ENCODE measurements at regions not wholly inside any gene's neighbourhood (a gene's known extent, or its start where the extent isn't known, plus 50 kb on each side); places are given as distances from the start of the nearest gene placed in this dataset.
A peak's percentile ranks its signal among the peaks of the same experiment; 100 is the strongest.
"Not testable (repeated sequence)": the region's sequence is repeated elsewhere in the genome, so short reads cannot be mapped to it uniquely, and the experiment has no call there.

DNA sequence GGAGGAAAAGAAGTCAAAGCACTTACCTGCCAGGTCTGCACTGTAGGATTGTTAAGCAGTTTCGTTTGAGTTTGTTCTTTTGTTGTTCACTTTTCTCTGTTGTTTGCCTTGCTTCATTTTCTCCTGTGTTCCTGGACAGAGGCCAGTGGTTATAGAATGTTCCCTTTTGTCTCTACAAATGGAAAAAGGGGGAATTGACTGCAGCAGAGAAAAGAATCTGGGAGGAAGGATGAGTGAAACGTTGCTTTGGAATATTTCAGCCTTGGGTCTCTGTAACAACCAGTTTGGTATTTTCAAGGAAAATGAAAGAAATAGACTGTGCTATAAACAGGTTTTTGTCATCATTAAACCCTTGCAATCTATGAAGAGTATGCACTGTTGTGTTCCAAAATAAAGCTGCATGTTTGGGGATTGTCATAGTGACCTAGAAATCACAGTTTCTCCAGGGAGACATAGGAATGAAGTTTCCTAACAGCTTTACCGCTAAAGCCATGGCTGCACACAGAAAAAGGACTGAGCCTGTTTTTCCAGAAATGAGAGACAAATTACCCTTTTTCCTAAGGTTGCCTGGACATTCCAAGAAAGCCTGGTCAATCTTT, 60.8 kb upstream of the HABP2 start:
- H4K20me1 ChIP-seq: no peaks in the 10 kb centered on the region
- H3K4me1 ChIP-seq: no peaks in the 10 kb centered on the region
- no peak for TF ChIP-seq Cebpa-rat (IDR thresholded peaks at IDR 0.05)
- no peak overlapping the region for H3K9ac ChIP-seq
- no peaks in the 10 kb centered on the region for H3K27me3 ChIP-seq
- H3K36me3 ChIP-seq: no peaks in the 10 kb centered on the region
- H3K4me2 ChIP-seq: no peak overlapping the region
- no peak overlapping the region for H3K27ac ChIP-seq
- H3K4me3 ChIP-seq: no peak overlapping the region
- no peaks in the 10 kb centered on the region for H3K9me3 ChIP-seq

DNA sequence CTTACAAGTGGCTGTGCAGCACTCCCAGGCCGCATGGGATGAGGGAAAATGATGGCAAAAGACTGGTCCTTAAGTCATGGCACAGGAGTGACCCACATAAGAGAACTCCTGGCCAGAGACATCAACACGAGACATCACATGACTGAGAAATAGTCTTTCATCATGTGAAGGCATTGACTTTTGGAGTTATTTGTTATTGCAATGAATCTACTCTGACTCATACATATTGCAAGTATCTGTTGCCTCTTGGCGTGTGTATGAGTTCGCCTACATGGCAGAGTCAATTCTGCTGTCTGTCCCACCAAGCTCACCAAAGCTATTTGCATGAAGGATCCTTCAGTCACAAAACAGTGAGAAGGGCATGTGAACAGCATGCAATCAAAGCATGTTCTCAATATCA, 59.7 kb upstream of the HABP2 start:
- Histone ChIP-seq H3K9me3 (no peaks in the 10 kb centered on the region), H3K4me1 (no peaks in the 10 kb centered on the region), H3K36me3 (no peaks in the 10 kb centered on the region), H4K20me1 (no peaks in the 10 kb centered on the region), H3K4me2 (no peak overlapping the region), H3K27me3 (no peaks in the 10 kb centered on the region), H3K9ac (no peak overlapping the region), H3K4me3 (no peak overlapping the region), H3K27ac (no peak overlapping the region)
- no peak for TF ChIP-seq Cebpa-rat (IDR thresholded peaks at IDR 0.05)

DNA sequence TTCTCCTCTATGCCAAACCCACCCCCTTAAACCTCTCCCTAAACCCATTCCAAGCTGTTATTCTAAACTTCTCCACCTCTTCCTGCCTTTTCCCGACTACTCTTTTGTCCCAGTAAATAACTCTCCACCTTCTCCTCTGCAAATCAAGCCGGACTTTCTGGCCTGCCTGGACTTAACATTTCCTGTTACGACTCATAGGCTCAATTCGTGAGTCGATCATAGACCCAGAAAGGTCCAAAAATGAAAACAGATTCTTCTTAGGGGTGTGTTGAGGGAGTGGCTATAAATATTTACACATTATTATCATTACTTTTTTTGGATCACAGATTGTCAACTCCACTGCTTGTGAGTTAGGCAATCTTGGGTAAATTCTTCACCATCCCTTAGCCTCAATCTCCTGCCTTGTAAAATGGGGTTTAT, 59.0 kb upstream of the HABP2 start:
- no peaks in the 10 kb centered on the region for H4K20me1 ChIP-seq
- H3K27ac ChIP-seq: no peak overlapping the region
- no peaks in the 10 kb centered on the region for H3K27me3 ChIP-seq
- H3K4me1 ChIP-seq: peaks cover under 1% of the 10 kb centered on the region; the same call in 1 of the 2 replicates
- H3K9ac ChIP-seq: no peak overlapping the region
- TF ChIP-seq Cebpa-rat (IDR thresholded peaks at IDR 0.05): no peak
- H3K4me2 ChIP-seq: no peak overlapping the region
- no peaks in the 10 kb centered on the region for H3K36me3 ChIP-seq
- no peak overlapping the region for H3K4me3 ChIP-seq
- H3K9me3 ChIP-seq: no peaks in the 10 kb centered on the region

DNA sequence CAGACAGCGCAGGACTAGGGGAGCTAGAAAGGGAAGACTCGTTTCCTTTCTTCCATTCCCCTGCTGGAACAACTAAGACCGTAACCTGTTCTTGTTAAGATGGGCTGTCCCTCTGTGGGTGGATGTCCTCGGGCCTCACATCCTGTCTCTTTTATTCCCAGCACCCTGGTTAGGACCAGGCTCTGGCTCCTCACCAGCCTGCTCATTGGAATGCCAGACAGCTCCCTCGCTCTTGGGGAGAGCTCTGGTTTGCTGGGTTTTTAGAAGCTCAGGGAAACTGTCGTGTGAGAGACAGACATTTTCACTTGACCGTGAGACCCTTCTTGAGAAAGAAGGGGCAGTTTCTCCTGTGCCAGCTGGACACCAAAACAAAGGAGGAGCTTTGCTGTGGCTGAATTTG, 58.1 kb upstream of the HABP2 start:
- Histone ChIP-seq H3K9ac (no peak overlapping the region), H4K20me1 (no peaks in the 10 kb centered on the region), H3K4me2 (no peak overlapping the region), H3K4me3 (no peak overlapping the region), H3K36me3 (no peaks in the 10 kb centered on the region), H3K9me3 (no peaks in the 10 kb centered on the region), H3K4me1 (peaks cover 5% of the 10 kb centered on the region; the same call in 1 of the 2 replicates), H3K27me3 (no peaks in the 10 kb centered on the region), H3K27ac (no peak overlapping the region)
- no peak for TF ChIP-seq Cebpa-rat (IDR thresholded peaks at IDR 0.05)

- Histone ChIP-seq H3K9me3 (no peaks in the 10 kb centered on the region), H3K9ac (no peak overlapping the region), H3K27me3 (no peaks in the 10 kb centered on the region), H3K4me3 (no peak overlapping the region), H3K27ac (no peak overlapping the region), H4K20me1 (no peaks in the 10 kb centered on the region), H3K36me3 (no peaks in the 10 kb centered on the region), H3K4me1 (peaks cover 5% of the 10 kb centered on the region; the same call in 1 of the 2 replicates), H3K4me2 (no peak overlapping the region)
- no peak for TF ChIP-seq Cebpa-rat (IDR thresholded peaks at IDR 0.05)
Observed at GRCh38 chr10:113495553-113495952, 57.3 kb upstream of the HABP2 start.

- no peaks in the 10 kb centered on the region for H3K36me3 ChIP-seq
- no peaks in the 10 kb centered on the region for H4K20me1 ChIP-seq
- no peaks in the 10 kb centered on the region for H3K27me3 ChIP-seq
- no peak overlapping the region for H3K4me3 ChIP-seq
- H3K9me3 ChIP-seq: no peaks in the 10 kb centered on the region
- no peak overlapping the region for H3K27ac ChIP-seq
- no peak for TF ChIP-seq Cebpa-rat (IDR thresholded peaks at IDR 0.05)
- H3K4me1 ChIP-seq: peaks cover 5% of the 10 kb centered on the region; the same call in 1 of the 2 replicates
- no peak overlapping the region for H3K4me2 ChIP-seq
- H3K9ac ChIP-seq: no peak overlapping the region
Observed at GRCh38 chr10:113496111-113497109, 56.4 kb upstream of the HABP2 start.

DNA sequence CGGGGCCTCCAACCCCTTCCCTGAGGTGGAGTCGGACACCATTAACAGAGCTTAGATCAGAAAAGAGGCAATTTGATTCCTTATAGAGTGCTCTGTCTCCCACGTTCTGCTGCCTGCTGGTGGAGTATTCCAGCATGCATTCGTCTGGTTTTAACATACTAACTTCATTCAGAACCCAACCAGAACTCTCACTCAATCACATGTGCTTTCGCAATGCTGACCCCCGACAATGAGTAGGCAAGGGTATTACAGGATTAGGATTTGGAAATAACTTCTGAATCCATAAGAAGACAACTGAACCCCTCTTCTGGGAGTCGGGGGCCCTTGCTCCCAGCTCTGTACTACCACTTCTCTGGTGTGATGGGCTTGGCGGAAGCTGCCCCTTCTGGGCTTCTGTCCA, 55.7 kb upstream of the HABP2 start:
- Histone ChIP-seq H3K4me2 (no peak overlapping the region), H3K9ac (no peak overlapping the region), H3K9me3 (no peaks in the 10 kb centered on the region), H3K4me3 (no peak overlapping the region), H3K27me3 (no peaks in the 10 kb centered on the region), H3K27ac (no peak overlapping the region), H4K20me1 (no peaks in the 10 kb centered on the region), H3K4me1 (peaks cover 5% of the 10 kb centered on the region; the same call in 1 of the 2 replicates), H3K36me3 (no peaks in the 10 kb centered on the region)
- TF ChIP-seq Cebpa-rat (IDR thresholded peaks at IDR 0.05): no peak

DNA sequence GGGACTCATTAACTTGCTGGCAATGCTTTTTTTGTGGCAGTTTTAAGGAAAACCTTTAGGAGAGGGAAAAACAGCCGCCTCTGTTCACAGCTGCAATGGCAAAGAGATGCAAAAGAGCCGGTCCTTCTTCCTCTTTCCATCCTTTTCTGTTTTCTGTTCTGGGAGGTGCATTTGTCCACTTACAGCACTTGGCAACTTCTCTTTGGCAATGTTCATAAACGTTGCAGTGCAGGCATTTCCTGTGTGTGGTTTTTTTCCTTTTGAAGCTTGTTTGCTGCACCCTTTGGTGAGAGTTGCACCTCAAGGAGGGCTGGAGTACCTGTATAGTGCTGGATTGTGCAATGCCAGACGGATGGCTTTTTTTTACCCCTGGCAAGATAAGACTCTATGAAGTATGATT, 53.9 kb upstream of the HABP2 start:
- H3K9me3 ChIP-seq: no peaks in the 10 kb centered on the region
- H4K20me1 ChIP-seq: no peaks in the 10 kb centered on the region
- H3K4me2 ChIP-seq: 0 out of 2 replicates have a peak overlapping the region, but pooled peaks have one; percentile 4
- no peaks in the 10 kb centered on the region for H3K27me3 ChIP-seq
- no peaks in the 10 kb centered on the region for H3K36me3 ChIP-seq
- no peak overlapping the region for H3K27ac ChIP-seq
- no peak overlapping the region for H3K9ac ChIP-seq
- H3K4me1 ChIP-seq: peaks cover 5% of the 10 kb centered on the region; the same call in 1 of the 2 replicates
- TF ChIP-seq Cebpa-rat (IDR thresholded peaks at IDR 0.05): no peak
- H3K4me3 ChIP-seq: no peak overlapping the region

GRCh38 chr10:113499806-113500205, 53.0 kb upstream of the HABP2 start:
- no peak for TF ChIP-seq Cebpa-rat (IDR thresholded peaks at IDR 0.05)
- Histone ChIP-seq H4K20me1 (no peaks in the 10 kb centered on the region), H3K9me3 (no peaks in the 10 kb centered on the region), H3K27me3 (no peaks in the 10 kb centered on the region), H3K4me2 (no peak overlapping the region), H3K27ac (no peak overlapping the region), H3K36me3 (no peaks in the 10 kb centered on the region), H3K4me1 (peaks cover 5% of the 10 kb centered on the region; the same call in 1 of the 2 replicates), H3K9ac (no peak overlapping the region), H3K4me3 (no peak overlapping the region)

GRCh38 chr10:113501031-113501430, 51.8 kb upstream of the HABP2 start:
- H3K9me3 ChIP-seq, H3K27me3 ChIP-seq, H3K27ac ChIP-seq, H3K4me3 ChIP-seq, H3K4me2 ChIP-seq, H3K9ac ChIP-seq, H4K20me1 ChIP-seq, H3K4me1 ChIP-seq, H3K36me3 ChIP-seq: not testable (repeated sequence)

Measured in BLaER1 (cell line).